DND-41 (cell line): ENCODE measurements at regions not wholly inside any gene's neighbourhood (a gene's known extent, or its start where the extent isn't known, plus 50 kb on each side); places are given as distances from the start of the nearest gene placed in this dataset.

Experiments
- ATAC-seq: fragments of 200-7000 bp; cut with Tn5 transposase; 3 replicates; pipeline ENCODE4 v1.9.1; 2021; ENCODE audit warnings: low read depth; ENCODE audit not compliant: insufficient read depth
- DNase-seq: peaks from one replicate; pipeline ENCODE4 v3.0.0-alpha.2; 2020
- H2AFZ ChIP-seq: 2 replicates; pipeline ENCODE4 v1.6.0; 2012; ENCODE audit warnings: low read depth, low read length
- H3K27ac ChIP-seq: 2 replicates; pipeline ENCODE4 v1.5.1; 2012; ENCODE audit warnings: low read length, inconsistent platforms
- H3K27me3 ChIP-seq: fragments of 200-600 bp; sonication (generic); 2 replicates; pipeline ENCODE4 v1.6.0; 2012; ENCODE audit warnings: low read length, mild to moderate bottlenecking, inconsistent platforms; ENCODE audit not compliant: insufficient read depth, poor library complexity
- H3K36me3 ChIP-seq: 2 replicates; pipeline ENCODE4 v1.5.1; 2012; ENCODE audit warnings: low read length, inconsistent platforms; ENCODE audit not compliant: insufficient read depth
- H3K4me1 ChIP-seq: 2 replicates; pipeline ENCODE4 v1.5.1; 2012; ENCODE audit warnings: mild to moderate bottlenecking, low read length; ENCODE audit not compliant: insufficient read depth
- H3K4me2 ChIP-seq: 2 replicates; pipeline ENCODE4 v1.6.0; 2012; ENCODE audit warnings: mild to moderate bottlenecking, moderate library complexity, low read length, inconsistent platforms; ENCODE audit not compliant: insufficient read depth
- H3K4me3 ChIP-seq, 2 experiments: fragments of 200-600 bp in 1 of 2; shearing (Covaris generic) in 1 of 2; 2 replicates each; pipeline ENCODE4 v1.5.1; 2012 to 2016; ENCODE audit warnings: inconsistent platforms in 2 of 2, low read length in 2 of 2, mild to moderate bottlenecking in 2 of 2, low read depth in 1 of 2, moderate library complexity in 1 of 2
- H3K79me2 ChIP-seq: 2 replicates; pipeline ENCODE4 v1.6.0; 2012; ENCODE audit warnings: low read length, inconsistent platforms; ENCODE audit not compliant: insufficient read depth
- H3K9ac ChIP-seq: 2 replicates; pipeline ENCODE4 v1.6.0; 2012; ENCODE audit warnings: low read depth, mild to moderate bottlenecking, inconsistent platforms, low read length, moderate library complexity
- H3K9me3 ChIP-seq: 2 replicates; pipeline ENCODE4 v1.5.1; 2012; ENCODE audit warnings: low read length, moderate library complexity, mild to moderate bottlenecking, inconsistent platforms; ENCODE audit not compliant: insufficient read depth, severe bottlenecking
- H4K20me1 ChIP-seq: 2 replicates; pipeline ENCODE4 v1.6.0; 2012; ENCODE audit warnings: low read length; ENCODE audit not compliant: insufficient read depth
- EZH2 ChIP-seq: IDR thresholded peaks from 3 replicates; pipeline ENCODE4 v1.6.1; 2012; ENCODE audit warnings: borderline replicate concordance, low read depth, mild to moderate bottlenecking, moderate library complexity, low read length, inconsistent platforms; ENCODE audit not compliant: severe bottlenecking
- TF ChIP-seq, protein P1 (sequence below): IDR thresholded peaks from 2 replicates; pipeline ENCODE4 v1.5.1; 2012; ENCODE audit warnings: borderline replicate concordance, low read length, moderate library complexity, mild to moderate bottlenecking; ENCODE audit not compliant: poor library complexity, severe bottlenecking; ENCODE audit errors: extremely low read depth

DNA sequence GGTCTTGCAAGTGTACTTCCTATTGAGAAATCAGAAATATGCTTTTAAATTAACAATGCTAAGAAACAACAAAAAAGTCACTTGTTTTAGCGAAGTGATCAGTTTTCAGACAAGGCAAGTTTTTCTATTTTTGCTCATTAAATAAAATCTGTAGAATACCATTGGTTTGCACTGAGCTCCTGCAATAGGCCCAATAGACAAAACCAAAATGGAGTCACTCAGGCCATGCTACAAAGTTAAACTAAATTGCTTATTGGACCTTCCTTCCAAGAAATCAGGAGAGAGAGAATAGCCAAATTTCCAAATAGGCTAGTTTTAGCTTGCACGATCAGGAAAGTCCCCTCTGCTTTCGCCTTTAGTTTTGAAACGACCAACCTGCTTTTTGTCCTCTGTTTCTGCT lies 73.4 kb upstream of the SLC13A1 start:
- H3K9me3 ChIP-seq, result no peaks in the 10 kb centered on the region
- H3K27me3 ChIP-seq, result no peaks in the 10 kb centered on the region
- H3K27ac ChIP-seq, result no peak overlapping the region
- no peak overlapping the region for H3K4me3 ChIP-seq
- no peak for TF ChIP-seq EZH2
- TF ChIP-seq, protein P1, sequence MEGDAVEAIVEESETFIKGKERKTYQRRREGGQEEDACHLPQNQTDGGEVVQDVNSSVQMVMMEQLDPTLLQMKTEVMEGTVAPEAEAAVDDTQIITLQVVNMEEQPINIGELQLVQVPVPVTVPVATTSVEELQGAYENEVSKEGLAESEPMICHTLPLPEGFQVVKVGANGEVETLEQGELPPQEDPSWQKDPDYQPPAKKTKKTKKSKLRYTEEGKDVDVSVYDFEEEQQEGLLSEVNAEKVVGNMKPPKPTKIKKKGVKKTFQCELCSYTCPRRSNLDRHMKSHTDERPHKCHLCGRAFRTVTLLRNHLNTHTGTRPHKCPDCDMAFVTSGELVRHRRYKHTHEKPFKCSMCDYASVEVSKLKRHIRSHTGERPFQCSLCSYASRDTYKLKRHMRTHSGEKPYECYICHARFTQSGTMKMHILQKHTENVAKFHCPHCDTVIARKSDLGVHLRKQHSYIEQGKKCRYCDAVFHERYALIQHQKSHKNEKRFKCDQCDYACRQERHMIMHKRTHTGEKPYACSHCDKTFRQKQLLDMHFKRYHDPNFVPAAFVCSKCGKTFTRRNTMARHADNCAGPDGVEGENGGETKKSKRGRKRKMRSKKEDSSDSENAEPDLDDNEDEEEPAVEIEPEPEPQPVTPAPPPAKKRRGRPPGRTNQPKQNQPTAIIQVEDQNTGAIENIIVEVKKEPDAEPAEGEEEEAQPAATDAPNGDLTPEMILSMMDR, result no peak
- H3K4me1 ChIP-seq, result no peaks in the 10 kb centered on the region
- H2AFZ ChIP-seq, result no peak overlapping the region
- H3K79me2 ChIP-seq, result no peaks in the 10 kb centered on the region
- DNase-seq (no peak), ATAC-seq (no peak)
- H3K9ac ChIP-seq, result no peak overlapping the region
- no peaks in the 10 kb centered on the region for H3K36me3 ChIP-seq
- no peak overlapping the region for H3K4me2 ChIP-seq
- no peaks in the 10 kb centered on the region for H4K20me1 ChIP-seq

DNA sequence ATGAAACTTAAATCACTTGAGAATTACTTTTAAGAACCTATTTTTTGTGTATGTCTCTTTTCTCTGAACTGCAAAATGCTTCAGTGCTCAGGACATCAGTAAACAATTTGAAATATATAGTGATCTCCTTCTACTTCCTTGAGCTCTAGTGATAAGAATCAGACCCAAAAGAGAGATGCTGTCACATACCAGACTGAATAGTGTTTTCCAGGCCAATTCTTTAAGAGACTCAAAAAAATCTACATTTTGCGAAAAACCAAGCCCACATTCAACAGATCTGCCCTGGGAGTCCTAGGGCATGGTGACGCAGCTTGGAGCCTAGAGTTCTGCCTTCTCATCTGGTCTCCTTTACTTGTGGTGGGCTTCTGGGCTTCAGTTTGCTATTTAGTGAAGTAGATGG lies 72.1 kb upstream of the SLC13A1 start:
- no peaks in the 10 kb centered on the region for H3K27me3 ChIP-seq
- H3K27ac ChIP-seq, result no peak overlapping the region
- TF ChIP-seq, protein P1, result no peak
- TF ChIP-seq EZH2, result no peak
- H3K4me2 ChIP-seq, result no peak overlapping the region
- no peaks in the 10 kb centered on the region for H3K9me3 ChIP-seq
- no peak overlapping the region for H3K4me3 ChIP-seq
- no peaks in the 10 kb centered on the region for H4K20me1 ChIP-seq
- H2AFZ ChIP-seq, result no peak overlapping the region
- ATAC-seq (no peak), DNase-seq (no peak)
- no peaks in the 10 kb centered on the region for H3K4me1 ChIP-seq
- H3K9ac ChIP-seq, result no peak overlapping the region
- H3K79me2 ChIP-seq, result no peaks in the 10 kb centered on the region
- H3K36me3 ChIP-seq, result no peaks in the 10 kb centered on the region

DNA sequence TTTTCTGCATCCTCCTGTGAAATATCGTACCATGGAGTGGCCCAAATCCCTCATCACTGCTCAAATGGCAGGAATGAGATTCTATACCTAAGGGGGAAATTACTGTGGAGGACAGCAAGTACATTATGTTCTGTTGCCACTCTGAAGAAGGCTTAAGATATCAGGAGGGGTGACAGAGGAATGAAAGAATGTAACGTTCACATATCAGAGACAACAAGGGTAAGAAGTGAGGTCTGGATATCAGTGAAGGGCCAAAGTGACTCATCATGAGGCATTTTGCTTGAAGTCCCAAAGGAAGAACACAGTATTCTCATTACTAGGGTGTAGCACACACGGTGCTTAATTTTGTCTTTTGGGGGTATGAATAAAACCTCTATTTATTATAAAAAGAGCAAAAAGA lies 71.5 kb upstream of the SLC13A1 start:
- Histone ChIP-seq H3K4me1 (no peaks in the 10 kb centered on the region), H3K4me3 (no peak overlapping the region), H3K27me3 (no peaks in the 10 kb centered on the region), H3K9ac (no peak overlapping the region), H3K36me3 (no peaks in the 10 kb centered on the region), H2AFZ (no peak overlapping the region), H3K4me2 (no peak overlapping the region), H3K9me3 (no peaks in the 10 kb centered on the region), H4K20me1 (no peaks in the 10 kb centered on the region), H3K79me2 (no peaks in the 10 kb centered on the region), H3K27ac (no peak overlapping the region)
- DNase-seq (no peak), ATAC-seq (no peak)
- no peak for TF ChIP-seq EZH2
- TF ChIP-seq, protein P1, result no peak

DNA sequence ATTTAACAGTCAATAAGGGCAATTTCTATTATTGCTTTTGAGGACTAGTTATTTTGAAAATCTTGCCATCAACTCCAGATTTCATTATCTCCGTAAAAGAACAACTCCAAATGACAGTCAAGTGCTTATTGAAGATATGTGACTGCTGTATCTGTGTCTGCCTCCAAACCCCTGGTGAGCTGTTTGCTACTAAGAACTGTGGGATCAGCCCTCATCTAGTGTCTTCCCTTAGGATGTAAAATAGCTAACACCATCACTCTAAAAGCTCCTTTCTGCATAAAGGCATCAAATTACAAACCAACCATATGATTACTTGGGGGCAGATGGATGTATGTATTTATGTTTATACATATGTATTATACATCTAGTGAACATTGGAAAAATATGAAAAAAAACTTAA lies 70.8 kb upstream of the SLC13A1 start:
- Histone ChIP-seq H3K36me3 (no peaks in the 10 kb centered on the region), H3K4me1 (no peaks in the 10 kb centered on the region), H3K9me3 (no peaks in the 10 kb centered on the region), H3K4me2 (no peak overlapping the region), H3K9ac (no peak overlapping the region), H3K4me3 (no peak overlapping the region), H3K27ac (no peak overlapping the region), H2AFZ (no peak overlapping the region), H4K20me1 (no peaks in the 10 kb centered on the region), H3K27me3 (no peaks in the 10 kb centered on the region), H3K79me2 (no peaks in the 10 kb centered on the region)
- TF ChIP-seq, protein P1, result no peak
- no peak for ATAC-seq
- no peak for DNase-seq
